HCT116 (cell line): ENCODE measurements at regions not wholly inside any gene's neighbourhood (a gene's known extent, or its start where the extent isn't known, plus 50 kb on each side); places are given as distances from the start of the nearest gene placed in this dataset.

Experiments used
- CEBPB ChIP-seq: IDR thresholded peaks from 2 replicates; pipeline ENCODE4 v1.6.1; 2012; ENCODE audit warnings: low read depth
- EGR1 ChIP-seq: IDR thresholded peaks from 2 replicates; pipeline ENCODE4 v1.6.1; 2012; ENCODE audit warnings: low read depth
- EZH2phosphoT487 ChIP-seq: fragments of 200-600 bp; IDR thresholded peaks from 2 replicates; pipeline ENCODE4 v1.6.1; 2018; ENCODE audit warnings: antibody characterized with exemption, borderline replicate concordance
- POLR2A ChIP-seq: IDR thresholded peaks from 2 replicates; pipeline ENCODE4 v1.7.0; 2011; ENCODE audit warnings: borderline replicate concordance; ENCODE audit not compliant: insufficient read depth, insufficient read length; ENCODE audit errors: extremely low read depth
- POLR2AphosphoS5 ChIP-seq: IDR thresholded peaks from 2 replicates; pipeline ENCODE4 v1.6.1; 2011; ENCODE audit warnings: mild to moderate bottlenecking, low read depth, low read length, moderate library complexity
- RAD21 ChIP-seq: IDR thresholded peaks from 2 replicates; pipeline ENCODE4 v1.6.1; 2012; ENCODE audit warnings: low read depth, mild to moderate bottlenecking
- ZNF274 ChIP-seq: fragments of 200-500 bp; sonication (Bioruptor generic); IDR thresholded peaks from 2 replicates; pipeline ENCODE4 v1.6.1; 2014; ENCODE audit warnings: mild to moderate bottlenecking, low read depth, low read length, inconsistent platforms
- TF ChIP-seq, protein P1 (sequence below), 3 experiments: fragments of 200-600 bp in 1 of 3; sonication (generic) in 1 of 3; IDR thresholded peaks in 2 of 3; conservative IDR thresholded peaks in 1 of 3; 2 replicates each; pipeline ENCODE4 v1.5.1; 2012 to 2017; ENCODE audit warnings: low read depth in 2 of 3, low read length in 2 of 3, antibody characterized with exemption in 1 of 3, borderline replicate concordance in 1 of 3, control low read depth in 1 of 3, mild to moderate bottlenecking in 1 of 3, mixed read lengths in 1 of 3, mixed run types in 1 of 3, moderate library complexity in 1 of 3; ENCODE audit not compliant: insufficient read depth in 1 of 3
- TF ChIP-seq, protein P2 (sequence below): IDR thresholded peaks from 2 replicates; pipeline ENCODE4 v1.6.1; 2012

DNA sequence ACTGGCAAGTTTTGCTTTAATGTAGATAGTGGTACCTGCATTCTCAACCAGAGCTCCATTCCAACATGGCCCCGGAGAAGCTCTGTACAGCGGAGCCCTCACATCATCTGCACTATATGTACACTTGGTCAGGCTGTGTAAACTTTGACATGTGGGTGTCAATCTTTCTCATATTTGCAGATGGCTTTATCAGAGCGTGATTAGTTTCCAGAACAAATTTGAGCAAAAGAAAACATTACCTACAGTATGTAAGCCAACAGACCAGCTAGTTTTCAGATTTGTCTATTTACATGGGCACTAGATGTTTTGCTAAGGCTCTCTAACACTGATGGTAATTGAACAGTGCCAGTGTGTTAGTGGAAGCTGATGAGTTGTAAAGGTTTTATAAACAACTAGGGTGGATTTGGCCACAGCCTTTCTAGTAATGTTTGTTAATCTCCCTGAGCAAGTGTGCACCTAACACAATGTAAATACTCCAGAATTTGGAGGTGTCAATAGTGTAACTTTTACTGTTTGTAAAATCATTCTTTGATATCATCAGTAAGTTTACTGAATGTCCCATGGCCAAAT, 131.8 kb downstream of the FOXA2 start:
- TF ChIP-seq EZH2phosphoT487 (no peak), EGR1 (no peak), POLR2A (no peak), POLR2AphosphoS5 (no peak), ZNF274 (no peak), CEBPB (no peak), RAD21 (no peak)
- TF ChIP-seq, protein P1, sequence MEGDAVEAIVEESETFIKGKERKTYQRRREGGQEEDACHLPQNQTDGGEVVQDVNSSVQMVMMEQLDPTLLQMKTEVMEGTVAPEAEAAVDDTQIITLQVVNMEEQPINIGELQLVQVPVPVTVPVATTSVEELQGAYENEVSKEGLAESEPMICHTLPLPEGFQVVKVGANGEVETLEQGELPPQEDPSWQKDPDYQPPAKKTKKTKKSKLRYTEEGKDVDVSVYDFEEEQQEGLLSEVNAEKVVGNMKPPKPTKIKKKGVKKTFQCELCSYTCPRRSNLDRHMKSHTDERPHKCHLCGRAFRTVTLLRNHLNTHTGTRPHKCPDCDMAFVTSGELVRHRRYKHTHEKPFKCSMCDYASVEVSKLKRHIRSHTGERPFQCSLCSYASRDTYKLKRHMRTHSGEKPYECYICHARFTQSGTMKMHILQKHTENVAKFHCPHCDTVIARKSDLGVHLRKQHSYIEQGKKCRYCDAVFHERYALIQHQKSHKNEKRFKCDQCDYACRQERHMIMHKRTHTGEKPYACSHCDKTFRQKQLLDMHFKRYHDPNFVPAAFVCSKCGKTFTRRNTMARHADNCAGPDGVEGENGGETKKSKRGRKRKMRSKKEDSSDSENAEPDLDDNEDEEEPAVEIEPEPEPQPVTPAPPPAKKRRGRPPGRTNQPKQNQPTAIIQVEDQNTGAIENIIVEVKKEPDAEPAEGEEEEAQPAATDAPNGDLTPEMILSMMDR (IDR thresholded peaks at IDR 0.05 in 2 of 3, conservative IDR thresholded peaks at IDR 0.05 in 1 of 3; ENCODE audit: borderline replicate concordance in 1 of 3, insufficient read depth in 1 of 3, low read depth in 2 of 3, low read length in 2 of 3), result no peak
- TF ChIP-seq, protein P2, sequence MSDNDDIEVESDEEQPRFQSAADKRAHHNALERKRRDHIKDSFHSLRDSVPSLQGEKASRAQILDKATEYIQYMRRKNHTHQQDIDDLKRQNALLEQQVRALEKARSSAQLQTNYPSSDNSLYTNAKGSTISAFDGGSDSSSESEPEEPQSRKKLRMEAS, result no peak
